ENCODE measurements at regions not wholly inside any gene's neighbourhood (a gene's known extent, or its start where the extent isn't known, plus 50 kb on each side); places are given as distances from the start of the nearest gene placed in this dataset.

DNA sequence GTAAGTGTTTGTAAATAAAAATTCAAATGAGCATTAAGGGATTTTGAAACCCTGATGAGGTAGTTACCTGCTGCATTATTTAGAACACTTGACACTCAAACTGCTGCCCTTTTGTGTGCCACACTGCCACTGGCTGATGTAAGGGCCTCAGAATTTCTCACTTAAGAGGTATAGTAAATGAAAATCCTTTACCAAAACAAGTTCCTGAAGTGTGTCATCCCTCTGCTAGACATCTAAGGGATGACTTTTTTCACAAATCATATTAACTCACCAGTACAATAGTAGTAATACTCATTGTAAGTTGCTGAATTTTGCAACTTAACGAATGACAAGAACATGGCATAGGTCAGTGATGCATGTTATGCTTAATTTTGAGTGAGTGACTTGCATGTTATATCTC, 274.9 kb upstream of the UBE2E3 start:
- TF ChIP-seq, protein P1, sequence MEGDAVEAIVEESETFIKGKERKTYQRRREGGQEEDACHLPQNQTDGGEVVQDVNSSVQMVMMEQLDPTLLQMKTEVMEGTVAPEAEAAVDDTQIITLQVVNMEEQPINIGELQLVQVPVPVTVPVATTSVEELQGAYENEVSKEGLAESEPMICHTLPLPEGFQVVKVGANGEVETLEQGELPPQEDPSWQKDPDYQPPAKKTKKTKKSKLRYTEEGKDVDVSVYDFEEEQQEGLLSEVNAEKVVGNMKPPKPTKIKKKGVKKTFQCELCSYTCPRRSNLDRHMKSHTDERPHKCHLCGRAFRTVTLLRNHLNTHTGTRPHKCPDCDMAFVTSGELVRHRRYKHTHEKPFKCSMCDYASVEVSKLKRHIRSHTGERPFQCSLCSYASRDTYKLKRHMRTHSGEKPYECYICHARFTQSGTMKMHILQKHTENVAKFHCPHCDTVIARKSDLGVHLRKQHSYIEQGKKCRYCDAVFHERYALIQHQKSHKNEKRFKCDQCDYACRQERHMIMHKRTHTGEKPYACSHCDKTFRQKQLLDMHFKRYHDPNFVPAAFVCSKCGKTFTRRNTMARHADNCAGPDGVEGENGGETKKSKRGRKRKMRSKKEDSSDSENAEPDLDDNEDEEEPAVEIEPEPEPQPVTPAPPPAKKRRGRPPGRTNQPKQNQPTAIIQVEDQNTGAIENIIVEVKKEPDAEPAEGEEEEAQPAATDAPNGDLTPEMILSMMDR (IDR thresholded peaks at IDR 0.05 in 8 of 11, conservative IDR thresholded peaks at IDR 0.05 in 3 of 11) = no peak
- TF ChIP-seq POLR2A (IDR thresholded peaks at IDR 0.05) = no peak

Measured in spleen (tissue), 7 donors.